Fibroblast of lung (primary cell): ENCODE measurements at regions not wholly inside any gene's neighbourhood (a gene's known extent, or its start where the extent isn't known, plus 50 kb on each side); places are given as distances from the start of the nearest gene placed in this dataset.
A peak's percentile ranks its signal among the peaks of the same experiment; 100 is the strongest.

Experiments used
- DNase-seq, 2 donors: peaks; one replicate each; pipeline versions ENCODE4 v3.0.0 to v3.0.0-alpha.2; 2010; ENCODE audit warnings: low read depth in 2 of 2
- H2AFZ ChIP-seq: 2 replicates; pipeline ENCODE4 v1.5.1; 2012; ENCODE audit warnings: low read length, control low read depth, inconsistent platforms
- H3K27ac ChIP-seq: 2 replicates; pipeline ENCODE4 v1.5.1; 2011; ENCODE audit warnings: low read length, control low read depth; ENCODE audit not compliant: insufficient read depth
- H3K27me3 ChIP-seq: 2 replicates; pipeline ENCODE4 v1.5.1; 2011; ENCODE audit warnings: mild to moderate bottlenecking, low read length; ENCODE audit not compliant: control insufficient read depth, insufficient read depth
- H3K36me3 ChIP-seq: 2 replicates; pipeline ENCODE4 v1.5.1; 2011; ENCODE audit warnings: low read length; ENCODE audit not compliant: control insufficient read depth, insufficient read depth
- H3K4me1 ChIP-seq: 2 replicates; pipeline ENCODE4 v1.5.1; 2011; ENCODE audit warnings: low read length; ENCODE audit not compliant: control insufficient read depth, insufficient read depth; ENCODE audit errors: extremely low read depth
- H3K4me2 ChIP-seq: 2 replicates; pipeline ENCODE4 v1.5.1; 2011; ENCODE audit warnings: low read length, control low read depth; ENCODE audit not compliant: insufficient read depth; ENCODE audit errors: extremely low read depth
- H3K4me3 ChIP-seq, 4 experiments: fragments of 200-600 bp in 1 of 4; sonication (generic) in 1 of 4; replicated peaks in 1 of 4; 2 replicates each; pipeline ENCODE4 v1.5.1; 2011 to 2016; ENCODE audit warnings: low read length in 4 of 4, low read depth in 3 of 4, mild to moderate bottlenecking in 3 of 4, control low read depth in 2 of 4, inconsistent platforms in 1 of 4, mixed read lengths in 1 of 4; ENCODE audit not compliant: insufficient read depth in 1 of 4; ENCODE audit errors: control extremely low read depth in 1 of 4
- H3K79me2 ChIP-seq: 2 replicates; pipeline ENCODE4 v1.5.1; 2012; ENCODE audit warnings: mild to moderate bottlenecking, low read length, inconsistent platforms; ENCODE audit not compliant: control insufficient read depth, insufficient read depth
- H3K9ac ChIP-seq: 2 replicates; pipeline ENCODE4 v1.5.1; 2011; ENCODE audit warnings: mild to moderate bottlenecking, low read length, control low read depth; ENCODE audit not compliant: insufficient read depth
- H3K9me3 ChIP-seq: 2 replicates; pipeline ENCODE4 v1.5.1; 2012; ENCODE audit warnings: low read depth, low read length; ENCODE audit not compliant: control insufficient read depth, insufficient read depth
- H4K20me1 ChIP-seq: 2 replicates; pipeline ENCODE4 v1.5.1; 2011; ENCODE audit warnings: low read length; ENCODE audit not compliant: control insufficient read depth, insufficient read depth; ENCODE audit errors: extremely low read depth
- EZH2 ChIP-seq: IDR thresholded peaks from 2 replicates; pipeline ENCODE4 v1.5.1; 2012; ENCODE audit warnings: low read length, control low read depth, mild to moderate bottlenecking; ENCODE audit errors: missing control alignments
- TF ChIP-seq, protein P1 (sequence below), 2 donors: IDR thresholded peaks in 1 of 2; conservative IDR thresholded peaks in 1 of 2; 1 replicate in 1 of 2; 2 replicates in 1 of 2; pipeline ENCODE4 v1.5.1; 2011 to 2012; ENCODE audit warnings: low read length in 2 of 2, control low read depth in 1 of 2, inconsistent platforms in 1 of 2, low read depth in 1 of 2, mild to moderate bottlenecking in 1 of 2

- Histone ChIP-seq H3K27ac (no peak overlapping the region), H3K4me3 (no peak overlapping the region), H3K4me1 (no peaks in the 10 kb centered on the region), H4K20me1 (no peaks in the 10 kb centered on the region), H2AFZ (no peak overlapping the region), H3K27me3 (no peaks in the 10 kb centered on the region), H3K36me3 (no peaks in the 10 kb centered on the region), H3K9ac (no peak overlapping the region), H3K79me2 (no peaks in the 10 kb centered on the region), H3K9me3 (no peaks in the 10 kb centered on the region), H3K4me2 (no peak overlapping the region)
- TF ChIP-seq EZH2, result no peak
- TF ChIP-seq, protein P1, sequence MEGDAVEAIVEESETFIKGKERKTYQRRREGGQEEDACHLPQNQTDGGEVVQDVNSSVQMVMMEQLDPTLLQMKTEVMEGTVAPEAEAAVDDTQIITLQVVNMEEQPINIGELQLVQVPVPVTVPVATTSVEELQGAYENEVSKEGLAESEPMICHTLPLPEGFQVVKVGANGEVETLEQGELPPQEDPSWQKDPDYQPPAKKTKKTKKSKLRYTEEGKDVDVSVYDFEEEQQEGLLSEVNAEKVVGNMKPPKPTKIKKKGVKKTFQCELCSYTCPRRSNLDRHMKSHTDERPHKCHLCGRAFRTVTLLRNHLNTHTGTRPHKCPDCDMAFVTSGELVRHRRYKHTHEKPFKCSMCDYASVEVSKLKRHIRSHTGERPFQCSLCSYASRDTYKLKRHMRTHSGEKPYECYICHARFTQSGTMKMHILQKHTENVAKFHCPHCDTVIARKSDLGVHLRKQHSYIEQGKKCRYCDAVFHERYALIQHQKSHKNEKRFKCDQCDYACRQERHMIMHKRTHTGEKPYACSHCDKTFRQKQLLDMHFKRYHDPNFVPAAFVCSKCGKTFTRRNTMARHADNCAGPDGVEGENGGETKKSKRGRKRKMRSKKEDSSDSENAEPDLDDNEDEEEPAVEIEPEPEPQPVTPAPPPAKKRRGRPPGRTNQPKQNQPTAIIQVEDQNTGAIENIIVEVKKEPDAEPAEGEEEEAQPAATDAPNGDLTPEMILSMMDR (conservative IDR thresholded peaks at IDR 0.05 in 1 of 2, IDR thresholded peaks at IDR 0.05 in 1 of 2; ENCODE audit: low read depth in 1 of 2, low read length in 2 of 2), result no peak
- DNase-seq, result peak; percentile 12 to 20
Observed at GRCh38 chr3:106212665-106213222, 343.9 kb upstream of the CBLB start.

DNA sequence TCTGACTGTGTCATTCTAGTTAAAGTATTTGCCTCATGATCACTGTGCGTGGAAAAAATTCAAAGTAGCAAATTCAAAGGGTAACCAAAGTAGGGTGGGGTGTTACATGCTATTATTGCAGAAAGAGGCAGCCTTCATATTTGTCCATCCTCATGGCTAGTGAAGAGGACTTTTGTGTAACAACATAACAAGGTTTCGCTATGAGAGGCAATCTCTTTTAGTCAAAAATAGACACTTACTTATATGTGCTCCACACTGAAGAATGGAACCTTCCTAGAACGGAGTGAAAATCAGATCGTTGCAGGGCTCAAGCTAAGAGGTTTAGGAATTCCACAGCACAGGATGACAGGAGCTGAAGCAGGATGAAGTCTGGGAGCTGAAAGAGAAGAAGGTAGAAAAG lies 345.1 kb upstream of the CBLB start:
- H4K20me1 ChIP-seq, result no peaks in the 10 kb centered on the region
- DNase-seq, result no peak
- no peak for TF ChIP-seq EZH2
- TF ChIP-seq, protein P1 (conservative IDR thresholded peaks at IDR 0.05 in 1 of 2, IDR thresholded peaks at IDR 0.05 in 1 of 2; ENCODE audit: low read depth in 1 of 2, low read length in 2 of 2), result no peak
- no peaks in the 10 kb centered on the region for H3K4me1 ChIP-seq
- no peak overlapping the region for H2AFZ ChIP-seq
- H3K27ac ChIP-seq, result no peak overlapping the region
- H3K9me3 ChIP-seq, result no peaks in the 10 kb centered on the region
- no peak overlapping the region for H3K4me2 ChIP-seq
- H3K27me3 ChIP-seq, result no peaks in the 10 kb centered on the region
- no peaks in the 10 kb centered on the region for H3K36me3 ChIP-seq
- no peak overlapping the region for H3K4me3 ChIP-seq
- H3K79me2 ChIP-seq, result no peaks in the 10 kb centered on the region
- H3K9ac ChIP-seq, result no peak overlapping the region

DNA sequence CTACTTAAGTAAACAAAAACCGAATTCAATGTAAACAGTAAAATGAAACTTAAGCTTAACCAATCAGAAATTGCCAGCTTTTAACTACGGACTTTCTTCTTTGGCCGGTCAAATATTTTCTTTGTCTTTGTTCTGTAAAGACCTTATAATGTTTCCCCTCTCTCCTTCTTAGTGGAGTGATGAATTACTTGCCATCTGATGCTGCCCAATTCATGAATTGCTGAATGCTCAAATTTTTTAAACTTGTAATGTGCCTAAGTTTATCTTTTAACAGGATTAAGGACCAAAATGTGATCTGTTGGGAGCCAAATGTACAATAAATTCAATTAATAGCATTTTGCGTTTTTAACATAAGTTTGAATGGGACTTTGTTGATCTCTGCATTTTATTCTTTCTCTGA lies 345.8 kb upstream of the CBLB start:
- DNase-seq, result no peak
- Histone ChIP-seq H3K27me3 (no peaks in the 10 kb centered on the region), H3K9ac (no peak overlapping the region), H3K4me1 (no peaks in the 10 kb centered on the region), H3K4me2 (no peak overlapping the region), H3K27ac (no peak overlapping the region), H3K79me2 (no peaks in the 10 kb centered on the region), H2AFZ (peak overlapping the region; percentile 30), H4K20me1 (no peaks in the 10 kb centered on the region), H3K4me3 (no peak overlapping the region), H3K9me3 (no peaks in the 10 kb centered on the region), H3K36me3 (no peaks in the 10 kb centered on the region)
- TF ChIP-seq EZH2, result no peak
- TF ChIP-seq, protein P1 (conservative IDR thresholded peaks at IDR 0.05 in 1 of 2, IDR thresholded peaks at IDR 0.05 in 1 of 2; ENCODE audit: low read depth in 1 of 2, low read length in 2 of 2), result no peak
